GM10266 (cell line): ENCODE measurements at regions not wholly inside any gene's neighbourhood (a gene's known extent, or its start where the extent isn't known, plus 50 kb on each side); places are given as distances from the start of the nearest gene placed in this dataset.

ENCODE experiments used
- DNase-seq: peaks from one replicate; pipeline ENCODE4 v3.0.0; 2012; ENCODE audit errors: extremely low spot score
- CTCF ChIP-seq: IDR thresholded peaks from 2 replicates; pipeline ENCODE4 v1.5.1; 2012; ENCODE audit warnings: mild to moderate bottlenecking, low read depth; ENCODE audit not compliant: control insufficient read depth, insufficient read depth; ENCODE audit errors: missing control alignments

GRCh38 chr2:146260551-146260950, 1584.3 kb upstream of the ACVR2A start:
- no peak for DNase-seq
- no peak for TF ChIP-seq CTCF

- TF ChIP-seq CTCF = no peak
- DNase-seq = no peak
Measured at GRCh38 chr2:146259816-146260215, 1585.0 kb upstream of the ACVR2A start.

- DNase-seq = no peak
- no peak for TF ChIP-seq CTCF
Measured at GRCh38 chr2:146258071-146258470, 1586.8 kb upstream of the ACVR2A start.

GRCh38 chr2:146252119-146252518, 1592.7 kb upstream of the ACVR2A start:
- TF ChIP-seq CTCF = no peak
- no peak for DNase-seq

GRCh38 chr2:146251328-146251727, 1593.5 kb upstream of the ACVR2A start:
- TF ChIP-seq CTCF = no peak
- DNase-seq = no peak

- no peak for DNase-seq
- TF ChIP-seq CTCF = no peak
Measured at GRCh38 chr2:146246736-146247523, 1597.9 kb upstream of the ACVR2A start.

GRCh38 chr2:146246002-146246735, 1598.7 kb upstream of the ACVR2A start:
- TF ChIP-seq CTCF = no peak
- DNase-seq = no peak
